K562 (cell line): ENCODE measurements at regions not wholly inside any gene's neighbourhood (a gene's known extent, or its start where the extent isn't known, plus 50 kb on each side); places are given as distances from the start of the nearest gene placed in this dataset.

Experiments
- ATAC-seq: fragments of 200-7000 bp; cut with Tn5 transposase; 3 replicates; pipeline ENCODE4 v1.9.1; 2020; ENCODE audit warnings: moderate library complexity
- BruUV-seq: library from RNA; stranded (reverse); fragments of 400-500 nt; replicated peaks from 2 replicates; lab custom pipeline; 2021; lab: Mats Ljungman, UMichigan
- CTCF ChIA-PET: fragments of 300-600 bp; formaldehyde crosslinking; extraction: SDS; loops from one replicate; lab custom pipeline; 2021; ENCODE audit warnings: low intra/inter-chr PET ratio; lab: Yijun Ruan, JAX
- POLR2A ChIA-PET: fragments of 300-600, 350-650 bp; sonication (Branson Sonifier 250); formaldehyde crosslinking; extraction: SDS; loops from one replicate; lab custom pipeline; 2021; ENCODE audit warnings: antibody characterized with exemption, inconsistent platforms; lab: Yijun Ruan, JAX
- DNase-seq, 4 experiments: peaks; one replicate each; pipeline versions ENCODE4 v3.0.0 to v3.0.0-alpha.2; 2011 to 2018; ENCODE audit warnings: low spot score in 3 of 4, mixed read lengths in 3 of 4; ENCODE audit errors: extremely low read depth in 1 of 4
- FAIRE-seq: peaks from 2 replicates; lab custom pipeline; 2011; peaks lifted over from hg19 to GRCh38; lab: Jason Lieb, UNC
- H2AFZ ChIP-seq: 2 replicates; pipeline ENCODE4 v1.6.0; 2011; ENCODE audit warnings: low read depth, low read length, control low read depth, inconsistent platforms
- H3K27ac ChIP-seq: fragments of 200-600 bp; 3 replicates; pipeline ENCODE4 v1.8.0; 2011; ENCODE audit warnings: low read depth, mild to moderate bottlenecking, control low read depth, inconsistent platforms, low read length, moderate library complexity, mixed read lengths; ENCODE audit errors: extremely low read depth
- H3K27me3 ChIP-seq, 2 experiments: fragments of 300-600 bp in 1 of 2; 2 replicates in 1 of 2; 3 replicates in 1 of 2; pipeline versions ENCODE4 v1.6.0 to v1.8.0; 2011; ENCODE audit warnings: inconsistent platforms in 2 of 2, low read length in 2 of 2, mild to moderate bottlenecking in 1 of 2, mixed read lengths in 1 of 2, moderate library complexity in 1 of 2; ENCODE audit not compliant: control insufficient read depth in 2 of 2, insufficient read depth in 2 of 2
- H3K36me3 ChIP-seq: fragments of 300-600 bp; 3 replicates; pipeline ENCODE4 v1.8.0; 2011; ENCODE audit warnings: mild to moderate bottlenecking, low read length, inconsistent platforms; ENCODE audit not compliant: control insufficient read depth, insufficient read depth
- H3K4me1 ChIP-seq, 2 experiments: fragments of 200-600 bp in 1 of 2; replicated peaks in 1 of 2; 2 replicates in 1 of 2; 3 replicates in 1 of 2; pipeline versions ENCODE4 v1.5.1 to v1.8.0; 2011; ENCODE audit warnings: inconsistent platforms in 2 of 2, low read length in 2 of 2, mild to moderate bottlenecking in 1 of 2, mixed read lengths in 1 of 2, moderate library complexity in 1 of 2; ENCODE audit not compliant: control insufficient read depth in 2 of 2, insufficient read depth in 2 of 2
- H3K4me2 ChIP-seq: 2 replicates; pipeline ENCODE4 v1.6.1; 2011; ENCODE audit warnings: low read length, control low read depth, inconsistent platforms, mixed read lengths; ENCODE audit not compliant: insufficient read depth
- H3K4me3 ChIP-seq: fragments of 200-600 bp; sonication (generic), shearing (Covaris generic); 2 replicates; pipeline ENCODE4 v1.5.1; 2016; ENCODE audit warnings: control low read depth, inconsistent platforms
- H3K79me2 ChIP-seq: fragments of 200-600 bp; 3 replicates; pipeline ENCODE4 v1.8.0; 2011; ENCODE audit warnings: low read length, inconsistent platforms; ENCODE audit not compliant: control insufficient read depth, insufficient read depth
- H3K9ac ChIP-seq, 2 experiments: 2 replicates each; pipeline versions ENCODE4 v1.6.0 to v1.6.1; 2011; ENCODE audit warnings: low read depth in 2 of 2, low read length in 2 of 2, control low read depth in 1 of 2, inconsistent platforms in 1 of 2, mild to moderate bottlenecking in 1 of 2, mixed read lengths in 1 of 2; ENCODE audit not compliant: insufficient read depth in 1 of 2
- H3K9me1 ChIP-seq: one replicate; pipeline ENCODE4 v1.6.0; 2011; ENCODE audit warnings: inconsistent platforms, mild to moderate bottlenecking, low read length, moderate library complexity; ENCODE audit not compliant: control insufficient read depth, insufficient read depth
- H3K9me3 ChIP-seq: replicated peaks from 2 replicates; pipeline ENCODE4 v1.5.1; 2011; ENCODE audit warnings: low read depth, low read length, inconsistent platforms; ENCODE audit not compliant: control insufficient read depth, insufficient read depth
- H4K20me1 ChIP-seq: replicated peaks from 2 replicates; pipeline ENCODE4 v1.6.1; 2011; ENCODE audit warnings: low read length, inconsistent platforms, mixed read lengths; ENCODE audit not compliant: control insufficient read depth, insufficient read depth
- FOXJ3 ChIP-seq: sonication (generic); formaldehyde crosslinking; IDR thresholded peaks from 2 replicates; pipeline ENCODE4 v1.4.0; 2020; ENCODE audit warnings: mild to moderate bottlenecking, missing genetic modification reagents
- GTF2F1 ChIP-seq: IDR thresholded peaks from 2 replicates; pipeline ENCODE4 v1.6.1; 2011; ENCODE audit warnings: low read depth, low read length, improper control_type of control experiment
- HDAC1 ChIP-seq, 2 experiments: fragments of 450-650 bp; IDR thresholded peaks; 2 replicates each; pipeline ENCODE4 v1.6.1; 2016 to 2017; ENCODE audit warnings: inconsistent platforms in 1 of 2, mild to moderate bottlenecking in 1 of 2, moderate library complexity in 1 of 2
- HNRNPLL ChIP-seq: fragments of 200-400 bp; formaldehyde crosslinking; IDR thresholded peaks from 2 replicates; pipeline ENCODE4 v1.6.1; 2017; ENCODE audit warnings: low read length, low read depth, mild to moderate bottlenecking; ENCODE audit not compliant: poor library complexity, severe bottlenecking
- ILF3 ChIP-seq: fragments of 450-650 bp; IDR thresholded peaks from 2 replicates; pipeline ENCODE4 v1.6.1; 2018; ENCODE audit warnings: antibody characterized with exemption, mild to moderate bottlenecking, moderate library complexity, borderline replicate concordance
- ILK ChIP-seq: fragments of 450-650 bp; IDR thresholded peaks from 2 replicates; pipeline ENCODE4 v1.6.1; 2016; ENCODE audit warnings: missing genetic modification characterization, low read depth, mild to moderate bottlenecking, missing compliant biosample characterization, moderate library complexity, borderline replicate concordance
- KDM1A ChIP-seq, 2 experiments: fragments of 450-650 bp; IDR thresholded peaks; 2 replicates each; pipeline ENCODE4 v1.6.1; 2016; ENCODE audit warnings: mild to moderate bottlenecking in 2 of 2
- MCM5 ChIP-seq: fragments of 450-650 bp; IDR thresholded peaks from 2 replicates; pipeline ENCODE4 v1.6.1; 2016; ENCODE audit warnings: low read depth
- MEF2D ChIP-seq: conservative IDR thresholded peaks from 2 replicates; pipeline ENCODE4 v1.6.1; 2016; ENCODE audit warnings: low read depth, missing genetic modification characterization, missing compliant biosample characterization
- PRMT5 ChIP-seq: sonication (generic); formaldehyde crosslinking; IDR thresholded peaks from 2 replicates; pipeline ENCODE4 v1.5.0; 2020; ENCODE audit warnings: missing genetic modification reagents
- PRPF4 ChIP-seq: fragments of 200-400 bp; formaldehyde crosslinking; IDR thresholded peaks from one replicate; pipeline ENCODE4 v1.6.1; 2017; ENCODE audit warnings: low read length, low read depth, mild to moderate bottlenecking; ENCODE audit not compliant: insufficient read depth, poor library complexity, severe bottlenecking
- SAP30 ChIP-seq: fragments of 200-600 bp; sonication (generic); IDR thresholded peaks from 2 replicates; pipeline ENCODE4 v1.6.1; 2012; ENCODE audit warnings: borderline replicate concordance, low read depth, mild to moderate bottlenecking, moderate library complexity, low read length, control low read depth, inconsistent platforms; ENCODE audit not compliant: insufficient read depth, poor library complexity, severe bottlenecking
- SETDB1 ChIP-seq: IDR thresholded peaks from one replicate; pipeline ENCODE4 v1.6.1; 2012; ENCODE audit warnings: low read length, control low read depth, inconsistent platforms
- TFAM ChIP-seq: fragments of 250-450 bp; sonication (Bioruptor Pico); conservative IDR thresholded peaks from 2 replicates; pipeline ENCODE4 v1.5.0; 2021; ENCODE audit warnings: mild to moderate bottlenecking, moderate library complexity
- ZBTB17 ChIP-seq: fragments of 450-650 bp; formaldehyde crosslinking; IDR thresholded peaks from 2 replicates; pipeline ENCODE4 v1.4.0; 2020; ENCODE audit warnings: mild to moderate bottlenecking
- ZNF324 ChIP-seq: fragments of 250-450 bp; sonication (Bioruptor Pico); IDR thresholded peaks from 2 replicates; pipeline ENCODE4 v1.4.0; 2020; ENCODE audit warnings: mild to moderate bottlenecking
- ZNF586 ChIP-seq: fragments of 450-650 bp; formaldehyde crosslinking; conservative IDR thresholded peaks from 2 replicates; pipeline ENCODE4 v1.4.0; 2020; ENCODE audit warnings: mild to moderate bottlenecking, moderate library complexity
- WGBS: fragments of 100-300 bp; shearing (Covaris generic); methylation state at CpG from one replicate; pipeline ENCODE4 v1.1.6; 2016; ENCODE audit warnings: low coverage, mixed read lengths; ENCODE audit not compliant: insufficient coverage; ENCODE audit errors: missing lambda C conversion rate; 5-methylcytosine and 5-hydroxymethylcytosine counted together
- in situ Hi-C: fragments of 300-500 bp; cut with MboI; formaldehyde crosslinking; loops from 4 replicates; pipeline ENCODE4 v1.15.0; 2018; ENCODE audit warnings: inconsistent platforms, mixed read lengths
- intact Hi-C: fragments of 100-400 bp; cut with micrococcal nuclease; formaldehyde crosslinking; loops from 2 replicates; pipeline ENCODE4 v1.14.2; 2022
- TF ChIP-seq, protein P1 (sequence below): sonication (generic); formaldehyde crosslinking; IDR thresholded peaks from 2 replicates; pipeline ENCODE4 v1.9.0; 2022; ENCODE audit warnings: mild to moderate bottlenecking, missing genetic modification reagents

DNA sequence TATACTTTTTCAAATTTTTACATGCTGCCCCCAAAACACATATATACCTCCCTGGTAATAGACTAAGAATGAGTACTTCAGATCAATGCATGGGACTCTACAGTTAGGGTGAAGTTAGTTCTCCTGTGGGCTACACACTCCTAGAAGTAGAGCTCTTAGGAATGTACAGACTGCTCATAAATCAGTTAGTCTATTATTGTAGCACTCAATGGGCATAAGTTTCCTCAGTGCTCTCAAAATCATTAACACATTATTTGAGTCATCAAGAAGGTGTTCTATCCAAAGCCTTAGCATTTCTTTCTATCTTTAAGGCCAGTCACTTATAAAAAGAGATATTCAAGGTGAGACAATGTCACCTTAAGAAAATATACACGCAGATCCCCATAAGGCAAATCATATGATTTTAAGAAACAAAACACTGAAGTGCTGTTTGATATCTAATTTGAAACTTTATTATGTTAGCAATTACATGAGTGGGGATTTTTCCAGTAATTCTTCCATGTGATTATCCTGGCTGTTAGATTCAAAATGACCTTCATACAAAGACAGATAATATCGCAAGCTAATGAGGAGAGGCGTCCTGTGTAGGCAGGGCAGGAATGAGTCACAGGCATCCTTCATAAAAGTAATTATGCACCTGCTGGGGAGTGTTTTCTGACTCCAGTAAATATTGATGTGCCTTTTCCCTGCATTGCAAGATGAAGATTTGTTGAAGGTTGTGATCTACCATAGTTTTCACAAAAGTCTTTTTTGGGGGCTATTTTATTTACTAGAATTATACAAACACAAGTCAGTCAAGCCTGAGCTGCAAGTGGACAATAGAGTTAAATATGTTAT, 167.2 kb upstream of the ATP1B1 start:
- no peak for TF ChIP-seq TFAM (CRISPR knock-in tag)
- TF ChIP-seq GTF2F1 = no peak
- TF ChIP-seq ILK (tag) = no peak
- Histone ChIP-seq H3K9ac (no peak overlapping the region), H4K20me1 (no peaks in the 10 kb centered on the region), H3K79me2 (no peaks in the 10 kb centered on the region), H3K27ac (no peak overlapping the region), H3K27me3 (no peaks in the 10 kb centered on the region), H2AFZ (no peak overlapping the region), H3K4me1 (no peaks in the 10 kb centered on the region), H3K36me3 (no peaks in the 10 kb centered on the region), H3K4me2 (no peak overlapping the region), H3K9me3 (no peaks in the 10 kb centered on the region), H3K4me3 (no peak overlapping the region), H3K9me1 (no peaks in the 10 kb centered on the region)
- in situ Hi-C loops (no loop called here), intact Hi-C loops (no loop called here)
- 0% methylated on average over 3 of the region's 3 CpGs for WGBS
- FAIRE-seq (no peak), ATAC-seq (no peak), DNase-seq (no peak)
- ChIA-PET CTCF (no interaction called here), POLR2A (no interaction called here)
- BruUV-seq = no TSS peak

DNA sequence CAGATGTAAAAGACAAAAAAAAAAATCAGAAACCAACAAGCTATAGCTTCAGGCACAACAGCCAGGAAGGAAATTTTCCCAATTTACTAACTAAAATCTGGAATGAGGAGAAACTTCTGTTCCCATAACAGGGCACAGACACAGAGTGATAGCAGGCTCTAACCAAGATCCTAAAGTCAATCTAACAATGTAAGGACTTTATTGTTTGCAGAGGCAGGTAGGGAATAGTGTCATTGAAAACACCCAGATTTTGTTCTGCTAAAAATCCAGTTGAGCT, 166.6 kb upstream of the ATP1B1 start:
- H2AFZ ChIP-seq = no peak overlapping the region
- ChIA-PET POLR2A (no interaction called here), CTCF (no interaction called here)
- no peak overlapping the region for H3K27ac ChIP-seq
- no peak overlapping the region for H3K4me2 ChIP-seq
- intact Hi-C loops (no loop called here), in situ Hi-C loops (no loop called here)
- H4K20me1 ChIP-seq = no peaks in the 10 kb centered on the region
- H3K9me1 ChIP-seq = no peaks in the 10 kb centered on the region
- FAIRE-seq (no peak), ATAC-seq (no peak), DNase-seq (no peak)
- H3K79me2 ChIP-seq = no peaks in the 10 kb centered on the region
- no peak overlapping the region for H3K4me3 ChIP-seq
- BruUV-seq = no TSS peak
- H3K36me3 ChIP-seq = no peaks in the 10 kb centered on the region
- H3K27me3 ChIP-seq = no peaks in the 10 kb centered on the region
- no peaks in the 10 kb centered on the region for H3K9me3 ChIP-seq
- no peaks in the 10 kb centered on the region for H3K4me1 ChIP-seq
- H3K9ac ChIP-seq = no peak overlapping the region
- TF ChIP-seq FOXJ3 (CRISPR knock-in tag) = no peak
- TF ChIP-seq PRPF4 = no peak
- no peak for TF ChIP-seq SAP30
- no peak for TF ChIP-seq MCM5
- no peak for TF ChIP-seq HDAC1 (IDR thresholded peaks at IDR 0.05)
- TF ChIP-seq ILF3 = no peak
- TF ChIP-seq, protein P1, sequence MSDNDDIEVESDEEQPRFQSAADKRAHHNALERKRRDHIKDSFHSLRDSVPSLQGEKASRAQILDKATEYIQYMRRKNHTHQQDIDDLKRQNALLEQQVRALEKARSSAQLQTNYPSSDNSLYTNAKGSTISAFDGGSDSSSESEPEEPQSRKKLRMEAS (CRISPR knock-in tag) = no peak
- no peak for TF ChIP-seq ZNF586 (CRISPR knock-in tag)
- TF ChIP-seq HNRNPLL = no peak
- TF ChIP-seq MEF2D (tag) = no peak
- no peak for TF ChIP-seq ZNF324 (CRISPR knock-in tag)
- no peak for TF ChIP-seq ZBTB17 (CRISPR knock-in tag)
- no peak for TF ChIP-seq PRMT5 (CRISPR knock-in tag)
- TF ChIP-seq KDM1A (IDR thresholded peaks at IDR 0.05) = no peak
- TF ChIP-seq SETDB1 = no peak
